ENCODE measurements at regions not wholly inside any gene's neighbourhood (a gene's known extent, or its start where the extent isn't known, plus 50 kb on each side); places are given as distances from the start of the nearest gene placed in this dataset.
"Not testable (repeated sequence)": the region's sequence is repeated elsewhere in the genome, so short reads cannot be mapped to it uniquely, and the experiment has no call there.

- no peaks in the 10 kb centered on the region for H3K9me3 ChIP-seq (ENCODE audit: control insufficient read depth, low read length)
- H3K4me3 ChIP-seq (ENCODE audit: low read length in 2 of 2), result no peak overlapping the region
- no peaks in the 10 kb centered on the region for H3K4me1 ChIP-seq (ENCODE audit: control insufficient read depth in 1 of 2, insufficient read depth in 2 of 2, low read length in 2 of 2)
- no peaks in the 10 kb centered on the region for H3K27me3 ChIP-seq (ENCODE audit: control insufficient read depth in 1 of 2, insufficient read depth in 2 of 2, low read length in 1 of 2)
- no peak overlapping the region for H3K27ac ChIP-seq (ENCODE audit: low read depth in 1 of 2, low read length in 2 of 2)
- no peak for DNase-seq
- intact Hi-C loops (cut with DNase I), result no loop called here
- ATAC-seq (ENCODE audit: low FRiP score), result no peak
- H3K36me3 ChIP-seq (ENCODE audit: control insufficient read depth in 1 of 2, insufficient read depth in 2 of 2, low read length in 1 of 2), result no peaks in the 10 kb centered on the region
Measured at GRCh38 chr7:13132314-13132713, 444.9 kb downstream of the ARL4A start.

GRCh38 chr7:13136345-13136744 lies 448.9 kb downstream of the ARL4A start:
- H3K9me3 ChIP-seq (ENCODE audit: control insufficient read depth, low read length); H3K27me3 ChIP-seq (ENCODE audit: control insufficient read depth in 1 of 2, insufficient read depth in 2 of 2, low read length in 1 of 2); ATAC-seq (ENCODE audit: low FRiP score); H3K4me1 ChIP-seq (ENCODE audit: control insufficient read depth in 1 of 2, insufficient read depth in 2 of 2, low read length in 2 of 2); H3K4me3 ChIP-seq (ENCODE audit: low read length in 2 of 2); H3K36me3 ChIP-seq (ENCODE audit: control insufficient read depth in 1 of 2, insufficient read depth in 2 of 2, low read length in 1 of 2); DNase-seq; intact Hi-C loops (cut with DNase I); H3K27ac ChIP-seq (ENCODE audit: low read depth in 1 of 2, low read length in 2 of 2): not testable (repeated sequence)
- 89 to 91% methylated on average over 6 of the region's 6 CpGs for WGBS, 2 donors

DNA sequence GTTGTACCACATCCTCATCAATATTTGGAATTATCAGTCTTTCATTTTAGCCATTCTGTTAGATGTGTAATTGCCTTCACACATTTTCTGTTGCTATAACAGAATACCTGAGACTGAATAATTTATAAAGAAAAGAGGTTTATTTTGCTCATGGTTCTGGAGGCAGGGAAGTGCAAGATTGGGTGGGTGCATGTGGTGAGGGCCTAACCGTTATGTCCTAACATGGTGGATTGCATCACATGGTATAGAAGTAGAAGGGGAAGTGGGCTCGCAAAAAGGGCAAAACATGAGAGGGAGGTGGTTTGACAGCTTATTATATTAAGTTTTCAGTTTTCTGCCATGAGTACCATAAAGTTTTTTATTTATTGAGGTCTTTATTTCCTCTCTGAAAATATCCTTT lies 452.0 kb downstream of the ARL4A start:
- WGBS, 2 donors, result 93 to 94% methylated on average over 2 of the region's 2 CpGs
- ATAC-seq (ENCODE audit: low FRiP score) (no peak), DNase-seq (no peak)
- H3K27me3 ChIP-seq (ENCODE audit: control insufficient read depth in 1 of 2, insufficient read depth in 2 of 2, low read length in 1 of 2), result no peaks in the 10 kb centered on the region
- no peaks in the 10 kb centered on the region for H3K9me3 ChIP-seq (ENCODE audit: control insufficient read depth, low read length)
- no peaks in the 10 kb centered on the region for H3K4me1 ChIP-seq (ENCODE audit: control insufficient read depth in 1 of 2, insufficient read depth in 2 of 2, low read length in 2 of 2)
- intact Hi-C loops (cut with DNase I), result no loop called here
- no peak overlapping the region for H3K4me3 ChIP-seq (ENCODE audit: low read length in 2 of 2)
- H3K27ac ChIP-seq (ENCODE audit: low read depth in 1 of 2, low read length in 2 of 2), result no peak overlapping the region
- H3K36me3 ChIP-seq (ENCODE audit: control insufficient read depth in 1 of 2, insufficient read depth in 2 of 2, low read length in 1 of 2), result no peaks in the 10 kb centered on the region

GRCh38 chr7:13144673-13145072 lies 457.2 kb downstream of the ARL4A start:
- DNase-seq (no peak), ATAC-seq (ENCODE audit: low FRiP score) (no peak)
- Histone ChIP-seq H3K27ac (ENCODE audit: low read depth in 1 of 2, low read length in 2 of 2) (no peak overlapping the region), H3K9me3 (ENCODE audit: control insufficient read depth, low read length) (no peaks in the 10 kb centered on the region), H3K4me1 (ENCODE audit: control insufficient read depth in 1 of 2, insufficient read depth in 2 of 2, low read length in 2 of 2) (no peaks in the 10 kb centered on the region), H3K36me3 (ENCODE audit: control insufficient read depth in 1 of 2, insufficient read depth in 2 of 2, low read length in 1 of 2) (no peaks in the 10 kb centered on the region), H3K4me3 (ENCODE audit: low read length in 2 of 2) (no peak overlapping the region), H3K27me3 (ENCODE audit: control insufficient read depth in 1 of 2, insufficient read depth in 2 of 2, low read length in 1 of 2) (no peaks in the 10 kb centered on the region)
- intact Hi-C loops (cut with DNase I), result no loop called here
- WGBS, 2 donors, result 7 to 19% methylated on average over 4 of the region's 4 CpGs

DNA sequence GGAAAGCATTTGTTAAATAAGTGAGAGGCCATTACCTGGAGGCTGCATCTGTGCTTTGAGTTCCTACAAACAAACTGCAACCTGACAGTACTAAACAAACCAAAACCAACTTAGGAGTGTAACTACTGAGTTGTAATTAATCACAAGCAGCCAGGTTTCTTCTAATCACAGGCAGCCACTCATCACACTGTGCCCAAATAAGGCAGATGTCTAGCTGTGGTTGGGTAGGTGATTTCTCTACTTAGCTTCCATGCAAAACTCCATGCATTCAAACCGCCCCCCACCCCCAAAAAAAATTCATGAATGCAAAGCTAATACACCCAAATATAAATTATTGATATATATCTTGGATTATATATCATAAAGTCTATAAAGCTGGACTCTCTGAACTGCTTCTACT lies 461.1 kb downstream of the ARL4A start:
- intact Hi-C loops (cut with DNase I), result no loop called here
- ATAC-seq (ENCODE audit: low FRiP score), result no peak
- Histone ChIP-seq H3K27ac (ENCODE audit: low read depth in 1 of 2, low read length in 2 of 2) (no peak overlapping the region), H3K36me3 (ENCODE audit: control insufficient read depth in 1 of 2, insufficient read depth in 2 of 2, low read length in 1 of 2) (no peaks in the 10 kb centered on the region), H3K27me3 (ENCODE audit: control insufficient read depth in 1 of 2, insufficient read depth in 2 of 2, low read length in 1 of 2) (no peaks in the 10 kb centered on the region), H3K4me3 (ENCODE audit: low read length in 2 of 2) (no peak overlapping the region), H3K9me3 (ENCODE audit: control insufficient read depth, low read length) (no peaks in the 10 kb centered on the region), H3K4me1 (ENCODE audit: control insufficient read depth in 1 of 2, insufficient read depth in 2 of 2, low read length in 2 of 2) (no peaks in the 10 kb centered on the region)
- DNase-seq, result no peak
- 24 to 26% methylated on average over 1 of the region's 1 CpG for WGBS, 2 donors

DNA sequence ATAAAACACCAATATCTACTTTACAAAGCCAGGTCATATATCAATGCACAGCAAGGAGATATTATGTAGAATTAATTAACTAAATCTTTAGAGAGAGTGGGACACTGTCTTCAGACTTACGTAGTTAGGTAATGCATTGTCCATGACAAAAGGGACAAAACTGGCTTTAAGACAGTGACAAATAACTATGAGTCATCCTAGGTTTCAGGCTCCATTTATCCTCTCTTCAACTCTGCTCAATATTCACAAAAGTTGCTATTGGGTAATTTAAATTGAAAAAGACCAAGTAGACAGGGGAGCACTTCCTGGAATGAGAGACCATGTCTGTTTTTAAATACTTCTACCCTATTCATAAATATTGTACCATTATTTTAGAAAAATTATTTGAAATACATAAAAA lies 464.5 kb downstream of the ARL4A start:
- Histone ChIP-seq H3K4me3 (ENCODE audit: low read length in 2 of 2) (no peak overlapping the region), H3K36me3 (ENCODE audit: control insufficient read depth in 1 of 2, insufficient read depth in 2 of 2, low read length in 1 of 2) (no peaks in the 10 kb centered on the region), H3K27ac (ENCODE audit: low read depth in 1 of 2, low read length in 2 of 2) (no peak overlapping the region), H3K27me3 (ENCODE audit: control insufficient read depth in 1 of 2, insufficient read depth in 2 of 2, low read length in 1 of 2) (no peaks in the 10 kb centered on the region), H3K9me3 (ENCODE audit: control insufficient read depth, low read length) (no peaks in the 10 kb centered on the region), H3K4me1 (ENCODE audit: control insufficient read depth in 1 of 2, insufficient read depth in 2 of 2, low read length in 2 of 2) (no peaks in the 10 kb centered on the region)
- ATAC-seq (ENCODE audit: low FRiP score) (no peak), DNase-seq (no peak)
- intact Hi-C loops (cut with DNase I), result no loop called here
- WGBS, 2 donors, result 84 to 93% methylated on average over 1 of the region's 1 CpG

- intact Hi-C loops (cut with DNase I), result no loop called here
- Histone ChIP-seq H3K9me3 (ENCODE audit: control insufficient read depth, low read length) (no peaks in the 10 kb centered on the region), H3K4me3 (ENCODE audit: low read length in 2 of 2) (no peak overlapping the region), H3K27me3 (ENCODE audit: control insufficient read depth in 1 of 2, insufficient read depth in 2 of 2, low read length in 1 of 2) (no peaks in the 10 kb centered on the region), H3K4me1 (ENCODE audit: control insufficient read depth in 1 of 2, insufficient read depth in 2 of 2, low read length in 2 of 2) (no peaks in the 10 kb centered on the region), H3K27ac (ENCODE audit: low read depth in 1 of 2, low read length in 2 of 2) (no peak overlapping the region), H3K36me3 (ENCODE audit: control insufficient read depth in 1 of 2, insufficient read depth in 2 of 2, low read length in 1 of 2) (no peaks in the 10 kb centered on the region)
- DNase-seq (no peak), ATAC-seq (ENCODE audit: low FRiP score) (no peak)
Measured at GRCh38 chr7:13152755-13153154, 465.3 kb downstream of the ARL4A start.

- no peak for ATAC-seq (ENCODE audit: low FRiP score)
- WGBS, 2 donors, result 49 to 62% methylated on average over 2 of the region's 2 CpGs
- DNase-seq, result no peak
- no peaks in the 10 kb centered on the region for H3K27me3 ChIP-seq (ENCODE audit: control insufficient read depth in 1 of 2, insufficient read depth in 2 of 2, low read length in 1 of 2)
- no peaks in the 10 kb centered on the region for H3K36me3 ChIP-seq (ENCODE audit: control insufficient read depth in 1 of 2, insufficient read depth in 2 of 2, low read length in 1 of 2)
- no peak overlapping the region for H3K4me3 ChIP-seq (ENCODE audit: low read length in 2 of 2)
- intact Hi-C loops (cut with DNase I), result no loop called here
- no peaks in the 10 kb centered on the region for H3K9me3 ChIP-seq (ENCODE audit: control insufficient read depth, low read length)
- no peak overlapping the region for H3K27ac ChIP-seq (ENCODE audit: low read depth in 1 of 2, low read length in 2 of 2)
- no peaks in the 10 kb centered on the region for H3K4me1 ChIP-seq (ENCODE audit: control insufficient read depth in 1 of 2, insufficient read depth in 2 of 2, low read length in 2 of 2)
Measured at GRCh38 chr7:13153266-13153665, 465.8 kb downstream of the ARL4A start.

DNA sequence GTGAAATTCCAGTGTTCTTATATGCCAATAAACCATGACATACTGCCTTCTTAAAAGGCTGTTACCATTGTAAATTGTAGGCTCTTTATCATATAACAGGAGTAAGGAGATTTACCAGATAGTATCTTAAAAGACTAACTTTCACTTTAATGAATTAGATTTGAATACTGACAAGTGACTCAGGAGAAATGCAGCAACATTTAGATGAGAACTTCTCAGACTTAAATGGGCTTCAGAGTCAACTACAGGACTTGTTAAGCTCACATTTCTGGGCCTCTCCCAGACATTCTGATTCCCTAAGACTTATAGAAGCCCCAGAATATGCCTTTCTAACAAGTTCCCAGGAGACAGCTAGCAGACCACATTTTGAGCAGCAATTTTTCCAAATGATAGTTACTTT lies 466.3 kb downstream of the ARL4A start:
- DNase-seq (no peak), ATAC-seq (ENCODE audit: low FRiP score) (no peak)
- Histone ChIP-seq H3K27me3 (ENCODE audit: control insufficient read depth in 1 of 2, insufficient read depth in 2 of 2, low read length in 1 of 2) (no peaks in the 10 kb centered on the region), H3K27ac (ENCODE audit: low read depth in 1 of 2, low read length in 2 of 2) (no peak overlapping the region), H3K4me1 (ENCODE audit: control insufficient read depth in 1 of 2, insufficient read depth in 2 of 2, low read length in 2 of 2) (no peaks in the 10 kb centered on the region), H3K9me3 (ENCODE audit: control insufficient read depth, low read length) (no peaks in the 10 kb centered on the region), H3K36me3 (ENCODE audit: control insufficient read depth in 1 of 2, insufficient read depth in 2 of 2, low read length in 1 of 2) (no peaks in the 10 kb centered on the region), H3K4me3 (ENCODE audit: low read length in 2 of 2) (no peak overlapping the region)
- intact Hi-C loops (cut with DNase I), result no loop called here

GRCh38 chr7:13155188-13155587 lies 467.8 kb downstream of the ARL4A start:
- no peak overlapping the region for H3K27ac ChIP-seq (ENCODE audit: low read depth in 1 of 2, low read length in 2 of 2)
- intact Hi-C loops (cut with DNase I), result no loop called here
- H3K4me3 ChIP-seq (ENCODE audit: low read length in 2 of 2), result no peak overlapping the region
- H3K36me3 ChIP-seq (ENCODE audit: control insufficient read depth in 1 of 2, insufficient read depth in 2 of 2, low read length in 1 of 2), result no peaks in the 10 kb centered on the region
- no peaks in the 10 kb centered on the region for H3K4me1 ChIP-seq (ENCODE audit: control insufficient read depth in 1 of 2, insufficient read depth in 2 of 2, low read length in 2 of 2)
- DNase-seq, result no peak
- 45 to 53% methylated on average over 1 of the region's 1 CpG for WGBS, 2 donors
- H3K9me3 ChIP-seq (ENCODE audit: control insufficient read depth, low read length), result no peaks in the 10 kb centered on the region
- no peak for ATAC-seq (ENCODE audit: low FRiP score)
- H3K27me3 ChIP-seq (ENCODE audit: control insufficient read depth in 1 of 2, insufficient read depth in 2 of 2, low read length in 1 of 2), result no peaks in the 10 kb centered on the region
